DMS53 (cell line): ENCODE measurements at regions not wholly inside any gene's neighbourhood (a gene's known extent, or its start where the extent isn't known, plus 50 kb on each side); places are given as distances from the start of the nearest gene placed in this dataset.
"Not testable (repeated sequence)": the region's sequence is repeated elsewhere in the genome, so short reads cannot be mapped to it uniquely, and the experiment has no call there.

Source experiments
- DNase-seq: peaks from one replicate; lab custom pipeline; 2025; lab: John Stamatoyannopoulos, UW

DNA sequence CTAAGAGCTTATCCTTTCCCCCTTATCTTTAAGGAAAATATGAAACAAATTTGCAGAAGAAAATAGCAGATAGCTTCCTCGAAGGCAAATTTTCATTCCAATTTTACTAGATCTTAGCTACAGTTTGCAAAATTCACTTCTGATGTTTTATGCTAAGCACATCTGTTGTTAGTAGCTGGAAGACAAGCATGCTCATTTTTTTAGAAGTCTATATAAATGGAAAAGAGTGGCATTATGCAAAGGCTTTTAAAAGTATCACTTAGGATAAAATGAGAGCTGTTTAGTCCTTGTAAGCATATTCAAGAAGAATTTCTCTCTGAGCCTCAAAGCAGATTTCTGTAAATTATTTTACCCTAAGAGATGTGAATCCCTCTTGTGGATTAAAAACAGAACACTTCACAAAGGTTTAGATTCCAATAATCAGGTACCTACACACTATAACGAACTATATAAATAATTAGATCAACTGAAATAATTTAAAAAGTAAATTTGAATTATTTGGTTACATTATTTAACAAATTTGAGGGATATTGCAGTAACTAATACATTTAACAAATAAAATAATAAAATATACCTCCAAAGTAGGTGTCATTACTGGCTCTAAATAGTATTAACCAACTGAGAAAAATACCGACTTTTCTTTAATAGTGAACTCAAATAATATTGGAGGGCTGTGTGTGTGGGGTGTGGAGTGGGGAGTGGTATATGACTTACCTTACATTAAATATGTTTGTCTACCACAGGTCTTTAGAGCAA is 307.1 kb downstream of the SEMA3D start:
- no peak for DNase-seq

DNA sequence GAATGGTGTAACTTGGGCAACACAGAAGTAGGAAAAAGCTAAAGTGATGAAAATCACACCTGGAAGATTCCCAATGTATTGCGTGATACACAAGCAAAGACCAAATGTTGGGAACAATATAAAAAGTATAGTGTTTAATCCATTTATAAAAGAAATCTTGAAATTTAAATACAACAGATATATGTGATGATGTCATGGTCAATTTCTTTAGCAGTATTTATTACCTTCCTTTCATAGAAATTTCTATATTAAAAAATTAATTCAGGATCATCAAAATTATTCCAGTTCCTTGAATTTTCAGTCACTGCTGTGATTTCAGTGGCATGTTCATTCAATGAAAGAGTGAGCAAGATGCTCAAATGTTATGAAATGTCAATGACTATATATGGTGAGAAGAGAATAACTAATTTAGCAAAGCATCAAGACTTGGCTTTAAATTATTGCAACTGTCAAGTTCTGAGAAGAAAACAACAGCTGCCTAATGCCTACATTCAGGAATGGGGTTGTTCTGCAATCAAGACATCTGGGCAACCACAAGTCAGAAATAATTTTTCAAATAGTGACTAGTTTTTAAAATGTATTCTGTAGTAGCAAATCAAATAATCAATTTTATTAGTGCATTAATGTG is 308.8 kb downstream of the SEMA3D start:
- DNase-seq = no peak

DNA sequence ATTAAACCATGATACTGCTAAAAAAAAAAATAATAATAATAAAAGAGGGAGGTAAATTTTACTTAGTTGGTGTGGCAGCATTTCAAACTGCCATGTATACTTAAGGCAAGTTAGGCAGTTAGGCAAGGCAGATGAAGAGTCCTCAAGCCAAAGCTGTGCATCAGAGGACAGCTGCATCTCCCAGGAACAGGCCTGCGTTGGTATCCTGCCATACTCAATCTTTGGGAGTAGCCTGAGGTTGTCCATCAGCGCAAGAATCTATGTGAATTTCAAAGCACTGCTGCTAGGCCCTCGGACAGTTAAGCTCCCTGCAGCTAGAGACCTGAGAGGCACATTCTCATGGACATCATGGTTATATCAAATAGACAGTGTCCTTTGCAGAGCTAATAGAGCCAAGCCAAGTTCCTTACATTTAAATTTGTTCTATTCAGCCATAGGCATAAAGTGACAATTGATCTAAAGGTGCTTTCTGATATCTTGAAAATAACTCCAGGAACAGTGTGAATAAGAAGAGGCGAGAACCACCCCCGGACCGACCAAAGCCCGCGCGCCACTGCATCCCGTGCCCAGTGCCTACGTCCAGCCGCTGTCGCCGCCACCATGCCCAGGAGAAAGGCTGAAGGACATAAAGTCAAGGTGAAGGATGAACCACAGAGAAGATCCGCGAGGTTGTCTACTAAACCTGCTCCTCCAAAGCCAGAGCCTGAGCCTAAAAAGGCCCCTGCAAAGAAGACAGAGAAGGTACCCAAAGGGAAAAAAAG is 310.6 kb downstream of the SEMA3D start:
- DNase-seq = no peak

DNA sequence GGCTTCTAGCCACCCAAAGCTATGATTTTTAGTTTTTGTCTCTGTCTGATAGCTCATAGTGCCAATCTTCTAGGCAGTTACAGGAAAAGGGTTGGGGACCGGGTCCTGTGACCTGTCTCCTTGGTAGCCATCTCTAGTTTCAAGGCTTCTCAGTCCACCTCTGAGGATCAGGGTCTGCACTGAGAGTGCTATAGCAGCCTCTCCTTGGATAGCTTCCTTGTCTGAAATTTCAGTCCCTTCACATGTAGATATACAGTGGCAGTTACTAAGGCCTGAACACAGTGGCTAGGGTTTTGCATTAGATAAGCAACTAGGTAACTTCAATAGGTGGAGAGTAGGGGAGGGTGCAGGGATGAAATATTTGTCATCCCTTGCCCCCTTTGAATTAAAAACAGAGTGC is 321.3 kb downstream of the SEMA3D start:
- no peak for DNase-seq

DNA sequence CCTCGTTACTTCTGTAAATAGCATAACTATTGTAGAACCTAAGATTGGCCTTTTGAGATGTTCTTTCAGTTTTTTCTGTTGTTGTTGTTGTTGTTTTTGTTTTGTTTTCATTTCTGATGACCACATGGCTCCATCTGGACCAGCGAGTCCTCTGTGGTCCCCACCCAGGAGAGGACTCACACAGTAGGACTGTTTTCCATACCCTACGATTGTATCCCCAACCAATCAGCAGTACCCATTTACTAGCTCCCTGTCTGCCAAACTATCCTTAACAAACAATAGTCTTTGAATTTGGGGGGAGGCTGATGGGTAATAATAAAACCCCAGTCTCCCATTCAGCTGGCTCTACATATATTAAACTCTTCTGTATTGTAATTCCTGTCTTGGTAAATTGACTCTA is 329.5 kb downstream of the SEMA3D start:
- DNase-seq = no peak

DNA sequence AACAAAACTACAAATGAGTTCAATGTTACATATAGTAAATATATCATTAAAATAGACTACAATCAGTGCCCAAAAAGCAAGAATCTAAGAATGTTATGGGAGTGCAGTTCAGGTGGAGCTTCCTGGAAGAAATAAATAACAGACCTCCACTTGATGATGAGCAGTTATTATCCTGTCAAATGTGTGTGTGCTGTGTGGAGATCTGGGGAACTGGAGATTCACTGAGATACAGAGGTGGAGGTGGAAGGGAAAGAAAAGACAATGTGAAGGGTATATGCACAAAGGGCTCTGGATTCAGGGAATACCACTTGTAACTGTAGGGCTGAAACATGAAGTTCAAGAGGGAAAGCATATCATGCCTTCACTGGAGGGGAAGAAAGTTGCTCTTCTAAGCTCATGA is 331.1 kb downstream of the SEMA3D start:
- DNase-seq = no peak

DNA sequence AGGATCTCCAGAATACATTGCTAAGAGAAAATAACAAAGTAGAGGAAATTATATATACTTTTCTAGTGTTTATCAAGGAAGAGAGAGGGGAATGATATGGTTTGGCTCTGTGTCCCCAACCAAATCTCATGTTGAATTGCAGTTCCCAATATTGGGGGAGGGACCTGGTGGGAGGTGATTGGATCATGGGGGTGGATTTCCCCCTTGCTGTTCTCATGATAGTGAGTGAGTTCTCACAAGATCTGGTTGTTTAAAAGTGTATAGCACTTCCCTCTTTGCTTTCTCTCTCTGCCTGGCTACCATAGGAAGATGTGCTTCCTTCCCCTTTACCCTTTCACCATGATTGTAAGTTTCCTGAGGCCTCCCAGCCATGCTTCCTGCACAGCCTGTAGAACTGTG is 337.9 kb downstream of the SEMA3D start:
- not testable (repeated sequence) for DNase-seq

DNA sequence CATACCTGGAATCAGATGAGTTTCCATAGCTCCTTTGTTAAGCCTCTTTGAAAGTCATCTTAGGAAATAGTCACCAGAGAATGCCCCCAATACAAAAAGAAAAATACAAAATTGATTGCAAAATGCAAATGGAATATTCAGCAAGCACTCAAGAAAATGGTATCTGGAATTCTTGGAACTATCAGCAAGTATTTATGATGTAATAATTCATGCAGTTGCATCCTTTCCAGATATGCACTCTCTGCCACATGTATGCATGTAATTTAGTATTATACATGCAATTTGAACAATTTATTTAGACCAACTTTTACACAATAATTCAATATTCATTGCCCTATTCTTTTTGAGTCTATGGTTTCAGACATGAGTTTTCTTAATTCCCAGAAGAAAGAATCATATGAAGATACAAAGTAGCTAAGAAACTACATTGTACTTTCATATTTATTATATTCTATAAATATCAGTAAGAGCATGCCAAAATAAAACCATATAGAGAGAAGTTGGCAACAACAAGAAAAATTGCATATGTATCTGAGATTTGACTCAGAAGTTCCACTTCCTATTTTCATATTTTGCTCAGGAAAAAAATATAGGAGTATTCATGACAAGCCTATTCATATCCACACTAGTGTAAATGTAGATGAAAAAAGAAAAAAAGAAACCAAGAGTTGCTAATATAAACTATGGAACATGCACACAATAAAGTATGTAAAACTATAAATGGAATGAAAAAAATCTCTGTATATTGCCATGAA is 338.5 kb downstream of the SEMA3D start:
- no peak for DNase-seq

DNA sequence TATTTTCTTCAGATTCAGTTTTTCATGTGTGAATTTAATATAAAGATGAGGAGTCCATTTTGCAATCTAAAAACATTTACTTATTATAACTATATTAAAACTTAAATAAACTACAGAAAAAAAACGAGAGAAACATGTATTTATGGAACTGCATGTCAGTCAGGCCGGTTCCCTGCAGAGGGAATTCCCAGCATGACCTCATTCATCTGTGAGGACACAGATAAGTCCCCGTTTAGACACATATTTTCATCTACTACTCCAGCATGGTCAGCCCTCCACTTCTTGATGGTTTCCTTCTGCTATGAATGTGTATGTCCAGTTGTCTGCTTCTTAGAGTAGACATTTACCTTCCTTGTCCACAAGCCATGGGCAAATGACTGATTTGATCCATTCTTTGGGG is 339.1 kb downstream of the SEMA3D start:
- peak; percentile 22 for DNase-seq

DNA sequence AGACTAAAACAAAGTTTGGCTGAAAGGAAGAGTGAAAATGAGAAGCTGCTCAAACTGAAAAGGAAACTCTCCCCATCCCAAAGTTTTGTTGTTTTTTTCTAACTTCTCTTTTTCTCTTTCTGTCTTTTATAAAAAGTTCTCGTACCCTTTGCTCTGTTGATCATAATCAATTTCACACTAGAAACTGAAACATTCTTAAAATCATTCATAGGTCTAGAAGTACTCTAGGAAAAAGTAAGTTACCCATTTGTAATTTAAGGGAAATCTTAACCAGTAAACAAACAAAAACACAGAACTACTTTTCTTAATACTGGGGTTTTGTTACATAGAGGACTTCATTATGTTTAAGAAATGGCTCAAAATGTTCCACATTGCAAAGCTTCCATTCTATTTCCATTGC is 339.8 kb downstream of the SEMA3D start:
- no peak for DNase-seq

DNA sequence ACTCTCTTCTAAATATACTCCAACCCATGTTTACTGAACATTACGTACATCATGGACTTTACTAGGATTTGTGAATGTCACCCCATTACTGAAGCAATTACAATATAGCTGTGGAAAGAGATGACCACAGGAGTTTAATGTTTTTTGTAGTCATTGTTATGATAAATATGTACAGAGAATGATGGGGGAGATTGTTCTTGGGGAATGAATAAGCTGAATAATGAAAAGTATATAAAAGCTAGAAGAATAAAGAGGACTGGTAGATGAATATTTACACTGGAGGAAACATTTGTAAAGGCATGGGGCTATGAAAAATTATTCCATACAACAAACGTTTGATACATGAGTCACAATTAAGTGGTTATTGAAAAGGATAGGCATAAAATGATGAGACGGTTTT is 340.9 kb downstream of the SEMA3D start:
- no peak for DNase-seq

DNA sequence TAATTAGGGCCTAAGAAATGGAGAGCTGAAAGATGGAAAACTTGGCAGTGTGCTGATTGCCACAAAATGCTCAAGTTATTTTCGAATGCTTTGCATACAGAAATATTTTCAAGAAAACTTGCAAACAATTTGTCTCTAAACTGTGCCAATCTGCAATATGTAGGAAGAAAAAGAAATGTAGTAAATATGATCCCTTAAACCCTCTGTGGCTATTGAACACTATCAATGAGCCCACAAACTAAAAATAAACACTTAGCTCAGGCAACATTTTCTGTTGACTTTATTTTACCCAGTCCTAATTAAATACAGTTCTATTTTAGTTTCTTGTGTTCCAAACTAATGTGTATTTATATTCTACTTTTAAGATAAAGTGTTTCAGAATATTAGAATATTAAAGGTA is 342.1 kb downstream of the SEMA3D start:
- no peak for DNase-seq

DNA sequence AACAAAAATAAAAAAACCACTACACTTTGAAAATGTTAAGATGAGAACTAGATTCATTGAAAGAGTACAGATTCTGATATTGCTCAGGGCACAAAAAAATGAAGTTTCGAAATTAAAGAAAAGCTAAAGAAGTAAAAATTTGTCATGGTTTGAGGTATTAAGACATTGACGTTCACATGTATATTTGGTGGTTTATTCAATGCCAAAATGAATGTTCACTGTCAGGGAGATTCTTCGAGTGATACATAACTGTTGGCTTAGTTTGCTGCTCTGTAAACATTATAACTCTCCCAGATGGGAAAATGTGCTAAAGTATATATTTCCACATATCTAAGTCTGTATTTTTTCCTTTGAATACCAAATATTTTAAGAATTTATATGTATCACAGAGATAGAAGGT is 345.0 kb downstream of the SEMA3D start:
- DNase-seq = no peak

DNA sequence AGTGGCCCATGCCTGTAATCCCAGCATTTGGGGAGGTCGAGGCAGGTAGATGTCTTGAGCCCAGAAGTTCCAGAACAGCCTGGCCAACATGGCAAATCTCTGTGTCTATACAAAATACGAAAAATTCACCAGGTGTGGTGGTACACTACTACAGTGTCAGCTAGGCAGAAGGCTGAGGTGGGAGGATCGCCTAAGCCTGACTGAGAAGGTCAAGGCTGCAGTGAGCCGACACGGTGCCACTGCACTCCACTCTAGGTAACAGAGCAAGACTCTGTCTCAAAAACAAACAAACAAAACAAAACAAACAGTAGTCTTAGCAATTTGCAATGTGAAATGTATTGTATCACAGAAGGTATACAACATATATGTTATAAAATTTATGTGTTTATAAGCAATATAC is 348.0 kb downstream of the SEMA3D start:
- peak; percentile 60 for DNase-seq

DNA sequence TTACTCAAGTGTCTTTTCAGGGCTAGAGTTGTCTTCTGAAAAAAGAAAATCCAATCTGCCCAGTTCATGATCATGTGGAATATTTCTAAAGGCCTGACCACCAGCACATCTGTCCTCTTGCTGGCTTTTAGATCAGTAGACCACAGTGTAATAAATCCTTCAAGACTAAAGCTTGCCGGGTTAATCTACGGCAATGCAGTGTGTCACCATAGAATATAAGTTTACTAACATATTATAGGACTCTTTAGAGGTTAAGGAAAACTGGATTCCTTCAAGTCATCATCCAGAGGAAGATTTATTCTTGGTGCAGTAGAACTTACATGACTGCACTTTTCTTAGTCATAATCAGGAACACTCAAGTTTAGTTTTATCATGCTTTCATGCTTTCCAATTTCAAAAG is 349.5 kb downstream of the SEMA3D start:
- DNase-seq = no peak

DNA sequence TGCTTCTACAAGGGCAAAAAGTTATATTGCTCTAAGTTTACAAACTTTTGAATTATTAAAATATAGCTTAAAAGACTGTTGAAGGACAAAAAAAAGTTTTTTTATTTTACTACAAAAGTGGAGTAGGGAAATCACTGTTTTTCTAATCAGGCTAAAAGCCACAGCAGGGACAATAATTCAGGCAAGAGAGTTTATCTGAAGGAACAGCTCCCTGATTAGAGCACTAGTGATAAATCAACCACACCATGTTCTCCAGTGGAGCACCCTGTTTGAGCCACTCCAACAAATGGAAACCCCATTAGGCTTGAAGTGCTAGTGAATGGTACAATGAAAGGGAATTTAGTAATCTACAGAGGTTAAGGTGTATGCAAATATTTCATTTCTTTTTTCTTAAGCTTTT is 357.1 kb downstream of the SEMA3D start:
- no peak for DNase-seq

DNA sequence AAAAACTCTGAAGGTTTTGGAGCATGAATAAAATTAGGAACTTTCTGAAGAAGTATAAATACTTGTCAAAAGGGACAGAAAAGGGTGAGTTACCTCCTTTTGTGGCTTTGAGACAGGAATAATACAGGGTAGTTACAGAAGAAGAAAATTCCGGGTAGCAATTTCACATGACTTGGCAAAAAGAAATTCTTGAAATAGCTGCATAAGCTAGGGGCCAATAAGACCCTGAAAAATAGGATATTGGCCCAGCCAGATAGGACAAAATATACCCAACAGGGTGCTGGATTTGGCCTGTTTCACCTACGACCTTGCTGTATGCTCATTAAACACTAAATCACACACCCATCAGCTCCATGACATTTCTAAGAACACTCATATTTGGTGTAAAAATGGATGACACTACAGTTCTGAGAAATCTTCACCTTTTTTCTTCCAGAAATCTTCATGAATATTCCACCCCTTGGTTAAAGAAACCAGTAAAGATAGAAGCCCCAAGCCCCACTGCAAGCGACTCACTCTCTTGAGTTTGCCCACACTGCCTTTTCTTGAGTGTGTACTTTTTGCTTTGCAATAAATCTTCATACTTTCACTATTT is 362.7 kb downstream of the SEMA3D start:
- DNase-seq = no peak

DNA sequence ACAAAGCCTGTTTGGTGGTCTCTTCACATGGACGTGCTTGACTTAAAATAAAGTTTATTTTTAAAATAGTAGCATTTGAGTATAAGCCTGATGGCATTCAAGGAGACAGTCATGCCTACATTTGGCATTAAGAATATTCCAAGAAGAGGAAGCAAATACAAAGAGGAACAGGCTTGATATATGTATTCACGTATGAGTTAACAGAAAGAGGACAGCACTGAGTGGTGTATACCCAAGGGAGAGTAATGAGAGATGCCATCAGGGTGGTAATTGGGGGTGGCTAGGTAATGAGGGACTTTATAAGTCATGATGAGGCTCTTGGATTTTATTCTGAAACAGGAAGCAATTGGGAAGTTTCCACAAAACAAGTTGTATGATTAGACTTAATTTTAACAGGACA is 363.3 kb downstream of the SEMA3D start:
- DNase-seq = no peak

DNA sequence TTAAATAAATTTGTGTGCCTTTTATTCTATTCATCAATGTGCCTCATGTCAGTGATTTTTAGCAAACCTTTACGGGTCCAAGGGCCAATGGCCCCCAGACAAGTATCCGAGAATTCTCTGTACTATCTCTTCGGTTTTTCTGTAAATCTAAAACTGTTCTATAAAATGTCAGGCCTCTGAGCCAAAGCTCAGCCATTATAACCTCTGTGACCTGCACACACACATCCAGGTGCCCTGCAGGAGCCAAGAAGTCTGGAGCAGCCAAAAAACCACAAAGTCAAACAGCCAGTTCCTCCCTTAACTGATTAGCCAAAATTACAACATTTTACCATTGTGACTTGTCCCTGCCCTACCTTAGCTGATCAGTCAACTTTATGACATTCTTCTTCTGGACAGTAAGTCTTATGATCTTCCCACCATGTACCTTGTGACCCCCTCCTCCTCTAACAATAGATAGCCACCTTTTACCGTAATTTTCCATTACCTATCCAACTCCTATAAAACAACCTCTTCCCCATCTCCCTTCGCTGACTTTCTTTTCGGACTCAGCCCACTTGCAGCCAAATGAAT is 363.8 kb downstream of the SEMA3D start:
- DNase-seq = no peak

DNA sequence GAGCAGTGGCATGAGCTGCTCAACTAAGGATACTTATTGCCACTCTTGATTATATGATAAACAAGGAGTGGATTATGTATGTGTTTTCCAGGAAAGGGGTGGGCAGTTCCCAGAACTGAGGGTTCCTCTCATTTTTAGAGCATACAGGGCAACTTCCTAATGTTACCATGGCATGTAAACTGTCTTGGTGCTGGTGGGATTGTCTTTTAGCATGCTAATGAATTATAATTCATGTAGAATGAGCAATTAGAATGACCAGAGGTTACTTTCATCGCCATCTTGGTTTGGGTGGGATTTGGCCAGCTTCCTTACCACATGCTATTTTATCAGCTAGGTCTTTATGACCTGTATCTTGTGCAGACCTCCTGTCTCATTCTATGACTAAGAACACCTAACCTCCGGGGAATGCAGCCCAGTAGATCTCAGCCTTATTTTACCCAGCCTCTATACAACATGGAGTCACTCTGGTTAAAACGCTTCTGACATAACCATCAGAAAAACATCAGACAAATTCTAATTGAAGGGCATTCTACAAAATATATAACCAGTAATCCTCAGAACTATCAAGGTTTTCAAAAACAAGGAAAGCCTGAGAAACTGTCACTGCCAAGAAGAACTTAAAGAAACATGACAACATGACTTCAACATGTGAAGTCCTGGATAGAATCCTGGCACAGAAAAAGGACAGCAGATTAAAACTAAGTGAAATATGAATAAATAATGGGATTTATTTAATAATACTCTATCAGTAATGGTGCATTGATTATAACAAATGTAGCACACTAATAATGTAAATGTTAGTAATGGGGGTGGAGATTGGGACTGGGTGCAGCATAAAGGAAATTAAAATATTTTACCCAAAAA is 365.0 kb downstream of the SEMA3D start:
- DNase-seq = no peak

DNA sequence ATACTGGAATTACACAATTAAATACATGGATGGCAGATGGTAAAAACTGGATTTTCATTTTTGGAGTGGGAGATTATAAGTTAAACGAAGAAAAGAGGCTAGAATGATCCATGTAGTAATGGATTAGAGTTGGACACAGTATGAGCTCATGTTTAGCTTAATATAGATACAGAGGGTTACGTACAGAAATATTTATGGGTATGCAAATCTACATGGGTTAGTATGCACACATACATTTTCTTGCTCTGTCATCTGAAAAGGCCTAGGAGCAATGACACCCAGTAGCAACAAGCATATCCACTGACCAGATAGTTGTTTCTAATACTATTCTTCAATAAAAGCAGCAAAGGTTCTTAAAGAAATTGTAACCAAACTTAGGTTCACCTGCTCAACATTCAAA is 366.4 kb downstream of the SEMA3D start:
- DNase-seq = no peak
